Activated B cell treated with CpG ODN at 0.5 μM for 24 hours (primary cell): ENCODE measurements at regions not wholly inside any gene's neighbourhood (a gene's known extent, or its start where the extent isn't known, plus 50 kb on each side); places are given as distances from the start of the nearest gene placed in this dataset.

ENCODE experiments used
- ATAC-seq: fragments of 200-7000 bp; cut with Tn5 transposase; one replicate; pipeline ENCODE4 v1.10.0; 2021; ENCODE audit warnings: low read depth, mild to moderate bottlenecking, moderate library complexity
- CTCF ChIA-PET: fragments of 350-600 bp; sonication (Branson Sonifier 250); formaldehyde crosslinking; loops from one replicate; lab custom pipeline; 2021; ENCODE audit warnings: antibody characterized with exemption; lab: Charles Lee
- POLR2A ChIA-PET: fragments of 350-600 bp; sonication (Branson Sonifier 250); formaldehyde crosslinking; loops from one replicate; lab custom pipeline; 2021; ENCODE audit warnings: antibody characterized with exemption; lab: Charles Lee
- DNase-seq: peaks from one replicate; pipeline ENCODE4 v3.0.0; 2022
- H3K27ac Mint-ChIP-seq: one replicate; pipeline ENCODE4 v1.8.0; 2020; ENCODE audit warnings: mixed read lengths
- H3K27me3 Mint-ChIP-seq: one replicate; pipeline ENCODE4 v1.8.0; 2021; ENCODE audit warnings: mixed read lengths
- H3K36me3 Mint-ChIP-seq: one replicate; pipeline ENCODE4 v1.8.0; 2021; ENCODE audit warnings: low read depth, mixed read lengths
- H3K4me1 Mint-ChIP-seq: one replicate; pipeline ENCODE4 v1.8.0; 2021; ENCODE audit warnings: mixed read lengths
- H3K4me3 Mint-ChIP-seq: one replicate; pipeline ENCODE4 v1.8.0; 2020; ENCODE audit warnings: mild to moderate bottlenecking, mixed read lengths
- H3K9me3 Mint-ChIP-seq: one replicate; pipeline ENCODE4 v1.8.0; 2020; ENCODE audit warnings: mixed read lengths
- CTCF ChIP-seq: fragments of 200-600 bp; IDR thresholded peaks from one replicate; pipeline ENCODE4 v1.8.0; 2022; ENCODE audit warnings: antibody characterized with exemption, mild to moderate bottlenecking
- intact Hi-C: fragments of 100-400 bp; cut with micrococcal nuclease; formaldehyde crosslinking; loops from one replicate; pipeline ENCODE4 v1.15.1; 2024

GRCh38 chr1:221025501-221025900 lies 146.3 kb downstream of the HLX start:
- POLR2A ChIA-PET = interaction anchor here (1.0 to 2.5 kb wide), 5 partner anchors 15 to 178 kb away, joined by 3 to 13 read pairs (median 5); no protein-coding TSS in a partner anchor
- CTCF ChIA-PET = interaction anchor here (0.6 to 1.6 kb wide), 3 partner anchors 10 to 117 kb away, joined by 3 to 4 read pairs (median 3); no protein-coding TSS in a partner anchor
- intact Hi-C loops = no loop called here
- Mint-ChIP-seq H3K27me3 (no peaks in the 10 kb centered on the region), H3K9me3 (no peaks in the 10 kb centered on the region), H3K27ac (peak overlapping the region; percentile 54), H3K4me3 (no peak overlapping the region), H3K4me1 (peaks cover 24% of the 10 kb centered on the region), H3K36me3 (no peaks in the 10 kb centered on the region)
- TF ChIP-seq CTCF = no peak
- ATAC-seq (no peak), DNase-seq (no peak)

- Mint-ChIP-seq H3K27ac (peak overlapping the region; percentile 54), H3K9me3 (no peaks in the 10 kb centered on the region), H3K36me3 (no peaks in the 10 kb centered on the region), H3K27me3 (no peaks in the 10 kb centered on the region), H3K4me1 (peaks cover 24% of the 10 kb centered on the region), H3K4me3 (peak overlapping the region; percentile 9)
- DNase-seq (peak; percentile 24), ATAC-seq (peak; percentile 91)
- intact Hi-C loops = loop anchor here (1.0 to 2.0 kb wide), 2 partner anchors 21 to 43 kb away; no protein-coding TSS in a partner anchor
- POLR2A ChIA-PET = interaction anchor here (1.0 to 2.5 kb wide), 5 partner anchors 15 to 177 kb away, joined by 3 to 13 read pairs (median 5); no protein-coding TSS in a partner anchor
- CTCF ChIA-PET = interaction anchor here (0.6 to 1.6 kb wide), 3 partner anchors 10 to 117 kb away, joined by 3 to 4 read pairs (median 3); no protein-coding TSS in a partner anchor
- TF ChIP-seq CTCF = no peak
Measured at GRCh38 chr1:221025956-221026355, 146.7 kb downstream of the HLX start.

- no peaks in the 10 kb centered on the region for H3K27me3 Mint-ChIP-seq
- no peak overlapping the region for H3K27ac Mint-ChIP-seq
- peaks cover 24% of the 10 kb centered on the region for H3K4me1 Mint-ChIP-seq
- H3K4me3 Mint-ChIP-seq = no peak overlapping the region
- CTCF ChIA-PET = no interaction called here
- no peak for TF ChIP-seq CTCF
- ATAC-seq = no peak
- intact Hi-C loops = no loop called here
- DNase-seq = no peak
- H3K36me3 Mint-ChIP-seq = no peaks in the 10 kb centered on the region
- POLR2A ChIA-PET = no interaction called here
- no peaks in the 10 kb centered on the region for H3K9me3 Mint-ChIP-seq
Measured at GRCh38 chr1:221029981-221030649, 150.9 kb downstream of the HLX start.

- H3K27me3 Mint-ChIP-seq = no peaks in the 10 kb centered on the region
- H3K36me3 Mint-ChIP-seq = no peaks in the 10 kb centered on the region
- intact Hi-C loops = no loop called here
- ChIA-PET POLR2A (no interaction called here), CTCF (no interaction called here)
- ATAC-seq = no peak
- peaks cover 22% of the 10 kb centered on the region for H3K4me1 Mint-ChIP-seq
- TF ChIP-seq CTCF = no peak
- H3K9me3 Mint-ChIP-seq = no peaks in the 10 kb centered on the region
- H3K4me3 Mint-ChIP-seq = no peak overlapping the region
- no peak overlapping the region for H3K27ac Mint-ChIP-seq
- DNase-seq = no peak
Measured at GRCh38 chr1:221030990-221031389, 151.7 kb downstream of the HLX start.

- H3K4me1 Mint-ChIP-seq = peaks cover 16% of the 10 kb centered on the region
- no peaks in the 10 kb centered on the region for H3K9me3 Mint-ChIP-seq
- no peaks in the 10 kb centered on the region for H3K36me3 Mint-ChIP-seq
- ATAC-seq (no peak), DNase-seq (no peak)
- ChIA-PET POLR2A (no interaction called here), CTCF (no interaction called here)
- intact Hi-C loops = no loop called here
- no peak overlapping the region for H3K4me3 Mint-ChIP-seq
- no peak for TF ChIP-seq CTCF
- H3K27ac Mint-ChIP-seq = no peak overlapping the region
- H3K27me3 Mint-ChIP-seq = no peaks in the 10 kb centered on the region
Measured at GRCh38 chr1:221031458-221032203, 152.4 kb downstream of the HLX start.
